ENCODE measurements at regions not wholly inside any gene's neighbourhood (a gene's known extent, or its start where the extent isn't known, plus 50 kb on each side); places are given as distances from the start of the nearest gene placed in this dataset.

- no peak for TF ChIP-seq CTCF (IDR thresholded peaks at IDR 0.05)
- no peak for TF ChIP-seq POLR2A (IDR thresholded peaks at IDR 0.05)
Measured at GRCh38 chr2:104290566-104290891, 563.4 kb upstream of the POU3F3 start.

Measured in Peyer's patch (tissue), 4 donors.